H1 (cell line): ENCODE measurements at regions not wholly inside any gene's neighbourhood (a gene's known extent, or its start where the extent isn't known, plus 50 kb on each side); places are given as distances from the start of the nearest gene placed in this dataset.

Source experiments
- CTCF ChIA-PET: fragments of 300-600 bp; sonication (Branson Sonifier 250); formaldehyde crosslinking; loops from one replicate; lab custom pipeline; 2021; ENCODE audit not compliant: partially characterized antibody; lab: Charles Lee
- POLR2A ChIA-PET: fragments of 300-600 bp; sonication (Branson Sonifier 250); formaldehyde crosslinking; loops from one replicate; lab custom pipeline; 2021; ENCODE audit warnings: inconsistent platforms; ENCODE audit not compliant: partially characterized antibody; lab: Charles Lee
- DNase-seq, 2 experiments: peaks; one replicate each; pipeline versions ENCODE4 v3.0.0 to v3.0.0-alpha.2; 2010 to 2022; ENCODE audit warnings: low spot score in 2 of 2, low read depth in 1 of 2, mixed read lengths in 1 of 2
- FAIRE-seq: peaks from 2 replicates; lab custom pipeline; 2011; peaks lifted over from hg19 to GRCh38; lab: Jason Lieb, UNC
- H2AFZ ChIP-seq: 2 replicates; pipeline ENCODE4 v1.8.1; 2012; ENCODE audit warnings: low read length, inconsistent platforms
- H2AK5ac ChIP-seq: 2 replicates; pipeline ENCODE4 v1.6.1; 2013; ENCODE audit warnings: low read depth, low read length
- H2BK120ac ChIP-seq: replicated peaks from 2 replicates; pipeline ENCODE3; 2013; ENCODE audit warnings: low read depth, low read length, inconsistent platforms
- H2BK12ac ChIP-seq: 2 replicates; pipeline ENCODE4 v1.6.1; 2013; ENCODE audit warnings: low read depth, low read length
- H2BK15ac ChIP-seq: 2 replicates; pipeline ENCODE4 v1.6.1; 2013; ENCODE audit warnings: low read length
- H2BK20ac ChIP-seq: 2 replicates; pipeline ENCODE4 v1.6.1; 2013; ENCODE audit warnings: low read length
- H2BK5ac ChIP-seq: 2 replicates; pipeline ENCODE4 v1.6.1; 2013; ENCODE audit warnings: low read depth, low read length
- H3K14ac ChIP-seq: 2 replicates; pipeline ENCODE4 v1.6.1; 2013; ENCODE audit warnings: inconsistent platforms; ENCODE audit not compliant: insufficient read length
- H3K18ac ChIP-seq: 2 replicates; pipeline ENCODE4 v1.6.1; 2013; ENCODE audit warnings: low read length; ENCODE audit errors: extremely low read depth
- H3K23ac ChIP-seq: 2 replicates; pipeline ENCODE4 v1.6.1; 2013; ENCODE audit warnings: inconsistent platforms; ENCODE audit not compliant: insufficient read length
- H3K23me2 ChIP-seq: 2 replicates; pipeline ENCODE4 v1.6.1; 2013; ENCODE audit warnings: low read depth, low read length
- H3K27ac ChIP-seq: 2 replicates; pipeline ENCODE4 v1.6.1; 2011; ENCODE audit warnings: low read depth, low read length, inconsistent platforms
- H3K27me3 ChIP-seq, 4 experiments: replicated peaks in 1 of 4; 1 replicate in 1 of 4; 2 replicates in 3 of 4; pipeline versions ENCODE4 v1.6.1 to v1.8.1; 2011 to 2013; ENCODE audit warnings: low read length in 3 of 4, mild to moderate bottlenecking in 3 of 4, inconsistent platforms in 2 of 4, mixed read lengths in 2 of 4, moderate library complexity in 1 of 4; ENCODE audit not compliant: control insufficient read depth in 3 of 4, insufficient read depth in 3 of 4; ENCODE audit errors: extremely low read depth in 1 of 4
- H3K36me3 ChIP-seq, 4 experiments: 2 replicates each; pipeline versions ENCODE4 v1.6.1 to v1.8.1; 2011 to 2013; ENCODE audit warnings: mild to moderate bottlenecking in 4 of 4, low read length in 3 of 4, moderate library complexity in 2 of 4, control low read depth in 1 of 4, inconsistent platforms in 1 of 4; ENCODE audit not compliant: insufficient read depth in 4 of 4, control insufficient read depth in 2 of 4
- H3K4ac ChIP-seq: replicated peaks from 2 replicates; pipeline ENCODE3; 2013; ENCODE audit warnings: low read length, low read depth, mixed read lengths, inconsistent platforms; ENCODE audit not compliant: insufficient read length
- H3K4me1 ChIP-seq, 4 experiments: replicated peaks in 1 of 4; 1 replicate in 1 of 4; 2 replicates in 3 of 4; pipeline versions ENCODE4 v1.6.1 to v1.8.1; 2011 to 2013; ENCODE audit warnings: low read length in 3 of 4, inconsistent platforms in 2 of 4, mixed read lengths in 1 of 4; ENCODE audit not compliant: insufficient read depth in 4 of 4, control insufficient read depth in 3 of 4
- H3K4me2 ChIP-seq, 2 experiments: 2 replicates each; pipeline versions ENCODE4 v1.6.1 to v1.8.1; 2011 to 2013; ENCODE audit warnings: low read depth in 2 of 2, low read length in 2 of 2, control low read depth in 1 of 2, inconsistent platforms in 1 of 2, mild to moderate bottlenecking in 1 of 2; ENCODE audit not compliant: insufficient read depth in 1 of 2
- H3K4me3 ChIP-seq, 4 experiments: fragments of 200-600, 300-600 bp in 1 of 4; sonication (generic), shearing (Covaris generic), sonication (Bioruptor Twin) in 1 of 4; 2 replicates each; pipeline versions ENCODE4 v1.5.1 to v1.8.1; 2011 to 2016; ENCODE audit warnings: low read length in 4 of 4, low read depth in 3 of 4, control low read depth in 2 of 4, inconsistent platforms in 2 of 4, mild to moderate bottlenecking in 2 of 4, mixed read lengths in 1 of 4, moderate library complexity in 1 of 4; ENCODE audit not compliant: insufficient read depth in 2 of 4; ENCODE audit errors: extremely low read depth in 1 of 4
- H3K56ac ChIP-seq: replicated peaks from 2 replicates; pipeline ENCODE3; 2013; ENCODE audit warnings: low read depth, mild to moderate bottlenecking, mixed read lengths, low read length, inconsistent platforms; ENCODE audit not compliant: insufficient read length
- H3K79me1 ChIP-seq: 2 replicates; pipeline ENCODE4 v1.6.1; 2013; ENCODE audit warnings: low read depth, low read length, control low read depth
- H3K79me2 ChIP-seq, 2 experiments: 2 replicates each; pipeline versions ENCODE4 v1.6.1 to v1.8.1; 2012 to 2013; ENCODE audit warnings: low read length in 2 of 2, mild to moderate bottlenecking in 2 of 2, inconsistent platforms in 1 of 2; ENCODE audit not compliant: insufficient read depth in 2 of 2, control insufficient read depth in 1 of 2
- H3K9ac ChIP-seq, 4 experiments: replicated peaks in 1 of 4; 1 replicate in 1 of 4; 2 replicates in 3 of 4; pipeline versions ENCODE4 v1.6.1 to v1.8.1; 2011 to 2013; ENCODE audit warnings: low read depth in 3 of 4, low read length in 3 of 4, control low read depth in 2 of 4, mild to moderate bottlenecking in 2 of 4, moderate library complexity in 2 of 4, inconsistent platforms in 1 of 4; ENCODE audit errors: extremely low read depth in 1 of 4
- H3K9me3 ChIP-seq, 2 experiments: 2 replicates each; pipeline versions ENCODE4 v1.6.1 to v1.8.1; 2012 to 2013; ENCODE audit warnings: mild to moderate bottlenecking in 2 of 2, moderate library complexity in 2 of 2, control low read depth in 1 of 2, inconsistent platforms in 1 of 2, low read depth in 1 of 2, low read length in 1 of 2, mixed read lengths in 1 of 2; ENCODE audit not compliant: insufficient read depth in 2 of 2
- H4K20me1 ChIP-seq, 2 experiments: replicated peaks in 1 of 2; 2 replicates each; pipeline versions ENCODE3 to v1.8.1; 2011 to 2013; ENCODE audit warnings: inconsistent platforms in 2 of 2, low read length in 2 of 2, mild to moderate bottlenecking in 1 of 2; ENCODE audit not compliant: insufficient read depth in 2 of 2, control insufficient read depth in 1 of 2
- H4K5ac ChIP-seq: 2 replicates; pipeline ENCODE4 v1.6.1; 2013; ENCODE audit warnings: low read length, low read depth, mixed read lengths, inconsistent platforms; ENCODE audit not compliant: insufficient read length
- H4K8ac ChIP-seq: 2 replicates; pipeline ENCODE4 v1.8.0; 2013; ENCODE audit warnings: mild to moderate bottlenecking, moderate library complexity, low read length, inconsistent platforms; ENCODE audit not compliant: insufficient read depth; ENCODE audit errors: extremely low read depth
- H4K91ac ChIP-seq: replicated peaks from 2 replicates; pipeline ENCODE3; 2013; ENCODE audit warnings: low read length, mixed read lengths, inconsistent platforms; ENCODE audit not compliant: insufficient read length
- BACH1 ChIP-seq: IDR thresholded peaks from 2 replicates; pipeline ENCODE4 v1.6.1; 2012; ENCODE audit warnings: low read length, improper control_type of control experiment
- CEBPB ChIP-seq: IDR thresholded peaks from 2 replicates; pipeline ENCODE4 v1.6.1; 2012; ENCODE audit warnings: low read depth, low read length
- CTCF ChIP-seq, 3 experiments: IDR thresholded peaks; 1 replicate in 2 of 3; 2 replicates in 1 of 3; pipeline versions ENCODE4 v1.5.1 to v1.6.1; 2011; ENCODE audit warnings: low read length in 3 of 3, mild to moderate bottlenecking in 3 of 3, inconsistent platforms in 2 of 3, low read depth in 1 of 3, moderate library complexity in 1 of 3; ENCODE audit not compliant: insufficient read depth in 1 of 3; ENCODE audit errors: control extremely low read depth in 1 of 3
- HDAC6 ChIP-seq: IDR thresholded peaks from one replicate; pipeline ENCODE4 v1.7.1; 2012; ENCODE audit warnings: low read depth, mild to moderate bottlenecking, inconsistent platforms, low read length, moderate library complexity
- WGBS, 2 experiments: shearing (Covaris generic) in 1 of 2; methylation state at CpG; one replicate each; pipeline versions ENCODE4 v1.1.6 to v1.1.7; 2013 to 2015; ENCODE audit warnings: low lambda C conversion rate in 2 of 2, mixed read lengths in 2 of 2, inconsistent platforms in 1 of 2, low coverage in 1 of 2, missing lambda C conversion rate in 1 of 2; ENCODE audit not compliant: insufficient replicate concordance in 2 of 2, insufficient coverage in 1 of 2, insufficient read length in 1 of 2; ENCODE audit errors: extremely low coverage in 1 of 2, missing lambda C conversion rate in 1 of 2; 5-methylcytosine and 5-hydroxymethylcytosine counted together

GRCh38 chr10:2047679-2048078, 310.4 kb upstream of the ADARB2 start:
- TF ChIP-seq BACH1, result no peak
- TF ChIP-seq HDAC6, result no peak
- no peak for TF ChIP-seq CEBPB
- no peak for TF ChIP-seq CTCF (IDR thresholded peaks at IDR 0.05; ENCODE audit: control extremely low read depth in 1 of 3, insufficient read depth in 1 of 3, low read depth in 1 of 3, low read length in 3 of 3)
- H3K14ac ChIP-seq, result no peak overlapping the region
- H3K27ac ChIP-seq, result no peak overlapping the region
- H3K4me1 ChIP-seq, result no peaks in the 10 kb centered on the region
- no peak for FAIRE-seq
- H3K18ac ChIP-seq, result no peak overlapping the region
- no peak overlapping the region for H3K4me3 ChIP-seq
- no peaks in the 10 kb centered on the region for H4K20me1 ChIP-seq
- no peak overlapping the region for H2BK120ac ChIP-seq
- H3K9ac ChIP-seq, result no peak overlapping the region
- no peak overlapping the region for H3K56ac ChIP-seq
- H3K9me3 ChIP-seq, result no peaks in the 10 kb centered on the region
- H3K79me2 ChIP-seq, result no peaks in the 10 kb centered on the region
- no peak overlapping the region for H2AFZ ChIP-seq
- H3K79me1 ChIP-seq, result no peaks in the 10 kb centered on the region
- no peak for DNase-seq
- ChIA-PET CTCF (no interaction called here), POLR2A (no interaction called here)
- H2BK15ac ChIP-seq, result no peak overlapping the region
- H2AK5ac ChIP-seq, result no peak overlapping the region
- no peaks in the 10 kb centered on the region for H3K23me2 ChIP-seq
- no peak overlapping the region for H2BK20ac ChIP-seq
- no peaks in the 10 kb centered on the region for H3K27me3 ChIP-seq
- no peaks in the 10 kb centered on the region for H3K36me3 ChIP-seq
- H3K4me2 ChIP-seq, result no peak overlapping the region
- H4K8ac ChIP-seq, result no peak overlapping the region
- H2BK12ac ChIP-seq, result no peak overlapping the region
- H3K23ac ChIP-seq, result no peak overlapping the region
- no peak overlapping the region for H4K5ac ChIP-seq
- H3K4ac ChIP-seq, result no peak overlapping the region
- H4K91ac ChIP-seq, result no peak overlapping the region
- whole genome bisulfite sequencing, 2 experiments, result 83% methylated on average over 3 of the region's 3 CpGs; no CpG with 5 or more reads in 1 of the 2 experiments
- no peak overlapping the region for H2BK5ac ChIP-seq
